ENCODE measurements at regions not wholly inside any gene's neighbourhood (a gene's known extent, or its start where the extent isn't known, plus 50 kb on each side); places are given as distances from the start of the nearest gene placed in this dataset.

DNA sequence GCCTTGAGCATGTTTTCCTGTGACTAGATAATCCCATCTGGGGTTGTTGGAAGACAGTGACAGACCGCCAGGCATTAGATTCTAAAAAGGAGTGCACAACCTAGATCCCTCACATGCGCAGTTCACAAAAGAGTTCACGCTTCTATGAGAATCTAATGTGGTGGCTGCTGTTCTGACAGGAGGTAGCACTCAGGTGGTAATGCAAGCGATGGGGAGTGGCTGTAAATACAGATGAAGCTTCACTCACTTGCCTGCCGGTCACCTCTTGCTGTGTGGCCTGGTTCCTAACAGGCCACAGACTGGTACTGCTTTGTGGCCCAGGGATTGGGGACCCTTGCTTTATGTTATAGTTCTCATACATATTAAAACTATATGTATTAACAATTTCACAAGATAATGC, 81.9 kb upstream of the TMLHE start:
- no peak for DNase-seq (ENCODE audit: low read depth in 2 of 2)

DNA sequence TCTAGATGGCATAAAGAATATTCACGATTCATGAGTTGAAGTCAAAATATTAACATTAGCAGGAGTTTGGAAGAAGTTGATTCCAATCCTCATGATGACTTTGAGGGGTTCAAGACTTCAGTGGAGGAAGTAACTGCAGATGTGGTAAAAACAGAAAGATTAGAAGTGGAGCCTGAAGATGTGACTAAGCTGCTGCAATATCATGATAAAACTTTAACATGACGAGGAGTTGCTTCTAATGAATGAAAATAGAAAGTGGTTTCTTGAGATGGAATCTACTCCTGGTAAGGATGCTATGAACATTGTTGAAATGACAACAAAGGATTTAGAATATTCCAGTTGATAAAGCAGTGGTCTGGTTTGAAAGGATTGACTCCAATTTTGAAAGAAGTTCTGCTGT, 70.1 kb upstream of the TMLHE start:
- DNase-seq (ENCODE audit: low read depth in 2 of 2) = no peak

DNA sequence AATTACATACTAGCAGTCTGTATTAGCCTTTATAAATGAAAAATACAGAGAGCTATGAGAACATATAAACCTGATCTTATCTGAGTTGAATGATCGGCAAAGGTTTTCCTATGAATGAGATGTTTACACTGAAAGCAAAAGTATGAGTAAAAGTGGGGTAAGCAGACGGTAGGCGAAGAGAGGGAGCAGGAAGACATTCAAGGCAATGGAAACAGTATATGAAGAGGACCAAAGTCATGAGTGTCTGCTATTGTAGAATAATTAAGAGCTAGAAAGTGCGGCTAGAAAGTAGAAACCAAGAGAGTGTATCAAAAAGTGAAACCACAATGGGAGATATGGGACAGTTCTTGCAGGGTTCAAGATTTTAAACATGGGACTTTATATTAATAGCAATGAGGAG, 67.0 kb upstream of the TMLHE start:
- DNase-seq (ENCODE audit: low read depth in 2 of 2) = no peak

DNA sequence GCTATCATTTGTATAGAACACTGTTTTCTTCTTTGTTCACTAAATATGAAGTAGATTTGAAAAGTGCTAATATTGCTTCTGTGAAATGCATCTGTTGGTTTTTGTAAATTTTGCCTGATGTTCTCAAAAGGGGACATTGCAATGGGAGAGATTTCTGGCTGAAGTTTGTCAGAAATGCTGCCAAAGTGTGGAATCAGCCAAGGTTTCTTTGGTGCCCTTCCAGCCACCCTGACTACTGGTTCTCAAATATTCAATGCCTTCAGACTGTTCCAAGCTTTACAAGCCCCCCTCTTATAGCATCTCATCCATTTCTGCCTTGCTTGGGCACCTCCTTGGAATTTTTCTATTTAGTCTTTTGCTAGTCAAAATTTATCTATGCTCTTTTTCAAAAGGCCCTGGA, 60.6 kb upstream of the TMLHE start:
- no peak for DNase-seq (ENCODE audit: low read depth in 2 of 2)

DNA sequence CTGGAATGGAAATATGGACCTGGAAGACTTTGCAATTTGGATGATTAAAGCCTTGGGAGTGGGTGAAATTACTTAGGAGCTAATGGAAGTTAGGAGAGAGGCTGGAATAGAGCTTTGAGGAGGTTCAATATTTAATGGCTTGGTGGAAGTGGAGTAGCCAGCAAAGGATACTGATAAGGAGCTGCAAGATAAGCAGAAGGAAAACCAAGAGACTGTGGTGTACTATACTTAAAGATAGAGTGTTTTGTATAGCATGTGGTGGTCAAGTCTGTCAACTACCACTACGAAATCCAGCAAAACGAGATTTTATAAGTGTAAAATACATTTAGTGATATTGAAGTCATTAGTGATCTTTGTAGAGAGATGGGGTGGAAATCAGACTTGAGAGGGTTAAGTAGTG, 54.0 kb upstream of the TMLHE start:
- no peak for DNase-seq (ENCODE audit: low read depth in 2 of 2)

Data from dermis microvascular lymphatic vessel endothelial cell (primary cell).